Ascending aorta (tissue), 2 donors: ENCODE measurements at regions not wholly inside any gene's neighbourhood (a gene's known extent, or its start where the extent isn't known, plus 50 kb on each side); places are given as distances from the start of the nearest gene placed in this dataset.
"Not testable (repeated sequence)": the region's sequence is repeated elsewhere in the genome, so short reads cannot be mapped to it uniquely, and the experiment has no call there.

Experiments used
- DNase-seq, 2 donors: peaks; one replicate each; pipeline ENCODE4 v3.0.0-alpha.2; 2019; ENCODE audit warnings: low spot score in 2 of 2
- H3K27ac ChIP-seq, 2 donors: fragments of 200-600 bp; sonication (generic); one replicate each; pipeline ENCODE4 v1.5.1; 2016 to 2017; ENCODE audit warnings: mild to moderate bottlenecking in 1 of 2
- H3K27me3 ChIP-seq: fragments of 200-600 bp; sonication (generic); one replicate; pipeline ENCODE4 v1.5.1; 2017
- H3K36me3 ChIP-seq, 2 donors: fragments of 200-600 bp; sonication (generic); one replicate each; pipeline ENCODE4 v1.5.1; 2016
- H3K4me1 ChIP-seq, 2 donors: fragments of 200-600 bp; sonication (generic); one replicate each; pipeline ENCODE4 v1.5.1; 2016 to 2017; ENCODE audit warnings: mild to moderate bottlenecking in 1 of 2
- H3K4me3 ChIP-seq, 2 donors: fragments of 200-600 bp; sonication (generic); one replicate each; pipeline ENCODE4 v1.5.1; 2016 to 2017; ENCODE audit warnings: mild to moderate bottlenecking in 1 of 2
- H3K9me3 ChIP-seq, 2 donors: fragments of 200-600 bp; sonication (generic); one replicate each; pipeline ENCODE4 v1.5.1; 2016
- CTCF ChIP-seq, 3 experiments: fragments of 200-600 bp in 2 of 3; fragments of 450-650 bp in 1 of 3; sonication (generic) in 2 of 3; IDR thresholded peaks; one replicate each; pipeline ENCODE4 v1.5.1; 2016 to 2019; ENCODE audit warnings: antibody characterized with exemption in 3 of 3, mild to moderate bottlenecking in 1 of 3, moderate library complexity in 1 of 3
- intact Hi-C: fragments of 100-400 bp; cut with DNase I; formaldehyde crosslinking; loops from one replicate; pipeline ENCODE4 v1.15.1; 2023

- Histone ChIP-seq H3K9me3 (no peaks in the 10 kb centered on the region), H3K36me3 (no peaks in the 10 kb centered on the region), H3K27ac (no peak overlapping the region), H3K4me3 (no peak overlapping the region), H3K27me3 (no peaks in the 10 kb centered on the region), H3K4me1 (no peaks in the 10 kb centered on the region)
- no peak for DNase-seq
- no peak for TF ChIP-seq CTCF (IDR thresholded peaks at IDR 0.05)
- intact Hi-C loops = no loop called here
Observed at GRCh38 chr6:137977206-137977605, 110.1 kb downstream of the TNFAIP3 start.

- Histone ChIP-seq H3K27me3 (no peaks in the 10 kb centered on the region), H3K4me3 (no peak overlapping the region), H3K9me3 (no peaks in the 10 kb centered on the region), H3K36me3 (no peaks in the 10 kb centered on the region), H3K4me1 (no peaks in the 10 kb centered on the region), H3K27ac (no peak overlapping the region)
- TF ChIP-seq CTCF (IDR thresholded peaks at IDR 0.05) = no peak
- intact Hi-C loops = no loop called here
- DNase-seq = no peak
Observed at GRCh38 chr6:137977814-137978213, 110.8 kb downstream of the TNFAIP3 start.

- intact Hi-C loops = no loop called here
- Histone ChIP-seq H3K36me3 (no peaks in the 10 kb centered on the region), H3K4me3 (no peak overlapping the region), H3K27ac (no peak overlapping the region), H3K27me3 (no peaks in the 10 kb centered on the region), H3K4me1 (no peaks in the 10 kb centered on the region), H3K9me3 (no peaks in the 10 kb centered on the region)
- no peak for DNase-seq
- TF ChIP-seq CTCF (IDR thresholded peaks at IDR 0.05) = no peak
Observed at GRCh38 chr6:137978252-137978896, 111.3 kb downstream of the TNFAIP3 start.

GRCh38 chr6:137979263-137979662 is 112.2 kb downstream of the TNFAIP3 start:
- H3K9me3 ChIP-seq, H3K27me3 ChIP-seq, H3K4me3 ChIP-seq, H3K4me1 ChIP-seq, intact Hi-C loops, DNase-seq, H3K27ac ChIP-seq, H3K36me3 ChIP-seq: not testable (repeated sequence)

- no peak overlapping the region for H3K4me3 ChIP-seq
- no peak for TF ChIP-seq CTCF (IDR thresholded peaks at IDR 0.05)
- intact Hi-C loops = no loop called here
Observed at GRCh38 chr6:137980777-137981176, 113.7 kb downstream of the TNFAIP3 start.

GRCh38 chr6:137981758-137982157 is 114.7 kb downstream of the TNFAIP3 start:
- Histone ChIP-seq H3K27ac (no peak overlapping the region), H3K9me3 (no peaks in the 10 kb centered on the region), H3K36me3 (no peaks in the 10 kb centered on the region), H3K4me3 (no peak overlapping the region), H3K4me1 (no peaks in the 10 kb centered on the region), H3K27me3 (no peaks in the 10 kb centered on the region)
- no peak for TF ChIP-seq CTCF (IDR thresholded peaks at IDR 0.05)
- intact Hi-C loops = no loop called here
- no peak for DNase-seq

More at GRCh38 chr6:137980777-137981176, 113.7 kb downstream of the TNFAIP3 start:
- Histone ChIP-seq H3K36me3 (no peaks in the 10 kb centered on the region), H3K27me3 (no peaks in the 10 kb centered on the region), H3K4me1 (no peaks in the 10 kb centered on the region), H3K27ac (no peak overlapping the region), H3K9me3 (no peaks in the 10 kb centered on the region)
- no peak for DNase-seq
